ENCODE measurements at regions not wholly inside any gene's neighbourhood (a gene's known extent, or its start where the extent isn't known, plus 50 kb on each side); places are given as distances from the start of the nearest gene placed in this dataset.

GRCh38 chr6:44608175-44608574, 220.7 kb downstream of the CDC5L start:
- DNase-seq (ENCODE audit: low read depth) = no peak

- no peak for DNase-seq (ENCODE audit: low read depth)
These were observed 221.6 kb downstream of the CDC5L start for GRCh38 chr6:44609051-44609612.

GRCh38 chr6:44614396-44614795, 226.9 kb downstream of the CDC5L start:
- DNase-seq (ENCODE audit: low read depth) = no peak

- no peak for DNase-seq (ENCODE audit: low read depth)
These were observed 228.1 kb downstream of the CDC5L start for GRCh38 chr6:44615621-44616020.

GRCh38 chr6:44617416-44617815, 229.9 kb downstream of the CDC5L start:
- no peak for DNase-seq (ENCODE audit: low read depth)

- no peak for DNase-seq (ENCODE audit: low read depth)
These were observed 230.9 kb downstream of the CDC5L start for GRCh38 chr6:44618371-44618770.

GRCh38 chr6:44620922-44621321, 233.4 kb downstream of the CDC5L start:
- no peak for DNase-seq (ENCODE audit: low read depth)

GRCh38 chr6:44621846-44622245, 234.3 kb downstream of the CDC5L start:
- DNase-seq (ENCODE audit: low read depth) = no peak

- DNase-seq (ENCODE audit: low read depth) = no peak
These were observed 235.0 kb downstream of the CDC5L start for GRCh38 chr6:44622555-44622954.

GRCh38 chr6:44622956-44623355, 235.4 kb downstream of the CDC5L start:
- no peak for DNase-seq (ENCODE audit: low read depth)

GRCh38 chr6:44624226-44624625, 236.7 kb downstream of the CDC5L start:
- DNase-seq (ENCODE audit: low read depth) = no peak

- DNase-seq (ENCODE audit: low read depth) = no peak
These were observed 237.5 kb downstream of the CDC5L start for GRCh38 chr6:44624936-44625573.

GRCh38 chr6:44625996-44626395, 238.5 kb downstream of the CDC5L start:
- DNase-seq (ENCODE audit: low read depth) = no peak

GRCh38 chr6:44626616-44627015, 239.1 kb downstream of the CDC5L start:
- DNase-seq (ENCODE audit: low read depth) = no peak

- DNase-seq (ENCODE audit: low read depth) = no peak
These were observed 239.8 kb downstream of the CDC5L start for GRCh38 chr6:44627091-44627882.

GRCh38 chr6:44627883-44628271, 240.4 kb downstream of the CDC5L start:
- DNase-seq (ENCODE audit: low read depth) = no peak

GRCh38 chr6:44628347-44628746, 240.8 kb downstream of the CDC5L start:
- no peak for DNase-seq (ENCODE audit: low read depth)

GRCh38 chr6:44629636-44630035, 242.1 kb downstream of the CDC5L start:
- no peak for DNase-seq (ENCODE audit: low read depth)

- no peak for DNase-seq (ENCODE audit: low read depth)
These were observed 242.9 kb downstream of the CDC5L start for GRCh38 chr6:44630125-44631028.

- no peak for DNase-seq (ENCODE audit: low read depth)
These were observed 244.5 kb downstream of the CDC5L start for GRCh38 chr6:44631968-44632367.

GRCh38 chr6:44634321-44634720, 246.8 kb downstream of the CDC5L start:
- DNase-seq (ENCODE audit: low read depth) = no peak

- DNase-seq (ENCODE audit: low read depth) = no peak
These were observed 248.0 kb downstream of the CDC5L start for GRCh38 chr6:44635486-44635885.
